ENCODE measurements at regions not wholly inside any gene's neighbourhood (a gene's known extent, or its start where the extent isn't known, plus 50 kb on each side); places are given as distances from the start of the nearest gene placed in this dataset.

- H4K20me1 ChIP-seq (ENCODE audit: control insufficient read depth, insufficient read depth, low read length, poor library complexity, severe bottlenecking) = no peaks in the 10 kb centered on the region
- peak overlapping the region; percentile 35 to 62 (median 54) for H3K4me3 ChIP-seq (ENCODE audit: control extremely low read depth in 1 of 5, extremely low read depth in 1 of 5, insufficient read depth in 1 of 5, low read depth in 2 of 5, low read length in 4 of 5)
- H3K4me2 ChIP-seq (replicated peaks; ENCODE audit: low read depth, low read length, poor library complexity, severe bottlenecking) = peak overlapping the region; percentile 70
- 13% methylated on average over 4 of the region's 5 CpGs for WGBS (ENCODE audit: insufficient coverage)
- Mint-ChIP-seq H3K4me1 (peaks cover 54% of the 10 kb centered on the region), H3K27me3 (no peaks in the 10 kb centered on the region), H3K4me3 (peak overlapping the region; percentile 94), H3K27ac (peak overlapping the region; percentile 97), H3K9me3 (ENCODE audit: insufficient read depth) (no peaks in the 10 kb centered on the region)
- H3K9ac ChIP-seq (ENCODE audit: low read length) = peak overlapping the region; percentile 67
- H3K36me3 ChIP-seq (replicated peaks in 1 of 2; ENCODE audit: control extremely low read depth in 1 of 2, control insufficient read depth in 1 of 2, extremely low read depth in 1 of 2, insufficient read depth in 2 of 2, low read length in 1 of 2) = no peaks in the 10 kb centered on the region
- DNase-seq (peak; percentile 45), ATAC-seq (ENCODE audit: low read depth) (no peak)
- peak overlapping the region; percentile 74 for H2AFZ ChIP-seq (ENCODE audit: insufficient read depth, low read depth, low read length, poor library complexity, severe bottlenecking)
- ChIA-PET POLR2A (interaction anchor here (0.7 to 4.1 kb wide), 3 partner anchors 29 to 934 kb away, joined by 3 to 23 read pairs (median 10); partner anchors contain the start of gene SLC39A10), CTCF (interaction anchor here (0.8 to 9.0 kb wide), 12 partner anchors 9 to 535 kb away, joined by 3 to 113 read pairs (median 4); partner anchors contain the start of genes DNAH7 and SLC39A10)
- peak overlapping the region; percentile 62 to 83 for H3K27ac ChIP-seq (ENCODE audit: low read length in 2 of 2)
- H3K27me3 ChIP-seq (replicated peaks in 1 of 4; ENCODE audit: control extremely low read depth in 1 of 4, control insufficient read depth in 3 of 4, insufficient read depth in 4 of 4, low read length in 3 of 4) = no peaks in the 10 kb centered on the region
- peaks cover 5% of the 10 kb centered on the region for H3K79me2 ChIP-seq (ENCODE audit: control insufficient read depth, insufficient read depth, low read length)
- H3K4me1 ChIP-seq (ENCODE audit: control insufficient read depth in 2 of 2, insufficient read depth in 2 of 2, low read length in 2 of 2) = peaks cover 48% of the 10 kb centered on the region in 2 donors
- H3K9me3 ChIP-seq (ENCODE audit: control extremely low read depth in 1 of 3, control insufficient read depth in 2 of 3, insufficient read depth in 1 of 3, low read length in 2 of 3) = no peaks in the 10 kb centered on the region
- intact Hi-C loops (cut with micrococcal nuclease) = loop anchor here (1.0 kb wide), 1 partner anchor 128 kb away; no protein-coding TSS in a partner anchor
- no peak for TF ChIP-seq CTCF (IDR thresholded peaks at IDR 0.05)
- TF ChIP-seq EZH2 (IDR thresholded peaks at IDR 0.05; ENCODE audit: borderline replicate concordance, insufficient read depth, low read depth, low read length, poor library complexity, severe bottlenecking) = no peak
Measured at GRCh38 chr2:195532628-195533271, 124.3 kb upstream of the SLC39A10 start.

GRCh38 chr2:195532255-195532627 lies 124.8 kb upstream of the SLC39A10 start:
- peak overlapping the region; percentile 74 for H2AFZ ChIP-seq (ENCODE audit: insufficient read depth, low read depth, low read length, poor library complexity, severe bottlenecking)
- no peak for DNase-seq

More at GRCh38 chr2:195532255-195532627, 124.8 kb upstream of the SLC39A10 start:
- Histone ChIP-seq H3K36me3 (replicated peaks in 1 of 2; ENCODE audit: control extremely low read depth in 1 of 2, control insufficient read depth in 1 of 2, extremely low read depth in 1 of 2, insufficient read depth in 2 of 2, low read length in 1 of 2) (no peaks in the 10 kb centered on the region), H3K79me2 (ENCODE audit: control insufficient read depth, insufficient read depth, low read length) (peaks cover 5% of the 10 kb centered on the region), H3K4me2 (replicated peaks; ENCODE audit: low read depth, low read length, poor library complexity, severe bottlenecking) (peak overlapping the region; percentile 70), H3K4me3 (ENCODE audit: control extremely low read depth in 1 of 5, extremely low read depth in 1 of 5, insufficient read depth in 1 of 5, low read depth in 2 of 5, low read length in 4 of 5) (peak overlapping the region in 4 of 5 experiments; percentile 35 to 62 (median 50)), H3K27ac (ENCODE audit: low read length in 2 of 2) (peak overlapping the region; percentile 62 to 83), H3K4me1 (ENCODE audit: control insufficient read depth in 2 of 2, insufficient read depth in 2 of 2, low read length in 2 of 2) (peaks cover 45 to 47% of the 10 kb centered on the region in 2 donors), H3K9me3 (ENCODE audit: control extremely low read depth in 1 of 3, control insufficient read depth in 2 of 3, insufficient read depth in 1 of 3, low read length in 2 of 3) (no peaks in the 10 kb centered on the region), H3K9ac (ENCODE audit: low read length) (peak overlapping the region; percentile 67), H3K27me3 (replicated peaks in 1 of 4; ENCODE audit: control extremely low read depth in 1 of 4, control insufficient read depth in 3 of 4, insufficient read depth in 4 of 4, low read length in 3 of 4) (no peaks in the 10 kb centered on the region), H4K20me1 (ENCODE audit: control insufficient read depth, insufficient read depth, low read length, poor library complexity, severe bottlenecking) (no peaks in the 10 kb centered on the region)
- ATAC-seq (ENCODE audit: low read depth) = no peak
- peak overlapping the region; percentile 97 for H3K27ac Mint-ChIP-seq
- WGBS (ENCODE audit: insufficient coverage) = 75% methylated on average over 1 of the region's 1 CpG
- H3K4me3 Mint-ChIP-seq = peak overlapping the region; percentile 94
- POLR2A ChIA-PET = interaction anchor here (1.6 to 4.1 kb wide), 2 partner anchors 29 to 125 kb away, joined by 10 to 23 read pairs; partner anchors contain the start of gene SLC39A10
- intact Hi-C loops (cut with micrococcal nuclease) = no loop called here
- H3K4me1 Mint-ChIP-seq = peaks cover 51% of the 10 kb centered on the region
- no peak for TF ChIP-seq CTCF (IDR thresholded peaks at IDR 0.05)
- no peak for TF ChIP-seq EZH2 (IDR thresholded peaks at IDR 0.05; ENCODE audit: borderline replicate concordance, insufficient read depth, low read depth, low read length, poor library complexity, severe bottlenecking)
- no peaks in the 10 kb centered on the region for H3K27me3 Mint-ChIP-seq
- CTCF ChIA-PET = interaction anchor here (0.9 to 9.0 kb wide), 9 partner anchors 10 to 132 kb away, joined by 3 to 113 read pairs (median 5); partner anchors contain the start of gene SLC39A10
- no peaks in the 10 kb centered on the region for H3K9me3 Mint-ChIP-seq (ENCODE audit: insufficient read depth)

All from B cell (primary cell).